Activated CD4-positive, alpha-beta T cell treated with anti-CD3 and anti-CD28 coated beads for 4 hours (primary cell): ENCODE measurements at regions not wholly inside any gene's neighbourhood (a gene's known extent, or its start where the extent isn't known, plus 50 kb on each side); places are given as distances from the start of the nearest gene placed in this dataset.

ENCODE experiments used
- DNase-seq, 2 donors: peaks; one replicate each; pipeline ENCODE4 v3.0.0-alpha.2; 2020

DNA sequence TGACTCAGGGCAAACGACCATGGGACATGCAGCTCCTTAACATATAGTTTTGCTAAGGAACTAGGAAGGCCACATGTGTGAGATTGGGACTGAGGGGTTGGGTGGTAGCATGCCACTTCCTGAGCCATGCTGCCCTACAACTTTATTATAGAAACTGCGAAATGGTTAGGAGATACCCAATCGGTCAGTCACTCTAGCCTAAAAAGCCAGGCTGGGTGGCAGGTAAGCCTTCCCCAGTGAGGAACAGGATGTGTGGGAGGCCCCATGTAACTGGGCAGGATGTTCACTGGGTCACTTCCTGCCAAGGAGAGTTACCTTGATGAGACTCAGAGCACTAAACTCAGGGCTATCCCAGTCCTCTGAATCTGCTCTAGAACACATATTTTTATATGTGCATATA, 123.5 kb downstream of the MAP3K7 start:
- peak in 1 of 2 donors; percentile 47 for DNase-seq

DNA sequence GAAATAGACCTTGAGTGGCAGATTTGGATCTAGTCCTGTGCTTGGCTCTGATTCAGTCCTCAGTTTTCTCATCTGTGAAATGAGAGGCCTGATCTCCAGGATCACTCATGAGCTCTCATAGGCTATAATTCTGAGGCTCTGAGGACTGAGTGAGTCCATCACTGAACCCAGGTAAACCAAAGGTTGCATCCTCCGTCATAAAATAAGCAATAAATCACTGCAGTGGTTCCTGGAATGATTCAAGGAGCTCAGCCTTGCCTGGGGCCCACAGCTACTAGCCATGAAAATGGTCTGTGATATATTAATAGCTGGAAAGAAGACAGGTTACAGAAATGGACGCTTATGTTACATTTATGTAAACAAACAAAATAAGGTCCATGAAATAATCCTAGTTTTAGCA, 124.8 kb downstream of the MAP3K7 start:
- DNase-seq, result no peak

DNA sequence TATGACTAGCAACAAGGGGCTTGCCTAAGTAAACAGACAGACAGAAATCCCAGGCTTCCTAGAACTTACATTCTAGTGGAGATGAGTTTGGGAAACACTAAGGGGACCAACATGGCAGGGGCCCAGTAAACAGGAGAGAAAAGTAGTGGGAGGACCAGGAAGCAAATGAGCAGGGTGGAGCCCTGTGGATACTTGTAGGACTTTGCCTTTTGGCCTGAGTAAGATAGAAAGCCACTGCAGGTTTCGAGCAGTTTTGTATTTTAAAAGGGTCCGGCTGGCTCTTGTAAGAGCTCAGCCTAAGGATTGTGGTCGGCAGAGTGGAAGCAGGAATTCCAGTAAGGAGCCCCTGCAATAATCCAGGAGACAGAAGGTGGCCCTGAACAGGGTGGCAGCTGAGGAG, 125.5 kb downstream of the MAP3K7 start:
- DNase-seq, result no peak

DNA sequence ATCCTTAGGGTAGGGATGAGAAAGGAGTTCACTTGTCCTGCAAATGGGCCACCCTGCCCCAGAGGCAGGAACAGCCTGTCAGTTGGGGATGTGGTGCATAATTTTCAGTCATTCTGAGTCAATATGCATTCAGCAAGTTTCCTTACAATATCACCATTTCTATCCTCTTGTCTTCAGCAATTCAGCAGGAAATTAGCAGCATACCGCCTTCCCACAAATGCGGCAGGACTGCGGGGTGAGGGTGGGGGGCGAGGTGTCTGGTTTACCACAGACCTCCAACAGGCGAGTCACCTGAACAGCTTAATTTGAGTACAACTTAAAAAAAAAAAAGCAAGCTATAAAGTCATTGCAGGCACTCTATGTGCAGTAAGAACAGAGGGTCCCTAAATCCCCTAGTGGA, 126.8 kb downstream of the MAP3K7 start:
- DNase-seq, result peak in 1 of 2 donors; percentile 29

DNA sequence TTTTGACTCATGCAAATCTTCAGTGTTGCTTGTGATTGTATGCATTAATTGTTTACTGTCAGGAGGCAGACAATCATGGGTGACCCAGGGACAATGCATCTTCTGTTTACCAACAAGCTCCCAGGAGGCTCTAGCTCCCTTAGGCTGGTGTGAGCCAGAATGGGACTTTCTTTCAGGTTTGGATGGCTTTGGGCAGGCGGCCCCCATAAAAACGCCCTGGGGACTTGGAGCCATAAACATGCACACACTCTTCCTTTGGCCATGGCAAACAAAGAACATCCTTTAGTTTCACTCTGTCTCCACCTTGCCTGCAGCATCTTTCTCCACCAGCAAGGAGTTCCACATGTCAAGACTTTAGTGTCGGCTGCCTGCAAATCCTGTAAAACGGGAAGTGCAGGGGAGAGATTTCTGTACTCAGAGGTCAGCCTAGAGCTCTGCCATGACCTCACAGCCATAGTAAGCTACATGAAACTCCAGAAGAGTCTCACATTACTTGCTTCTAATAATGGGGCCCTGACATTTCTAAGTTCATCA, 127.6 kb downstream of the MAP3K7 start:
- DNase-seq, result no peak

DNA sequence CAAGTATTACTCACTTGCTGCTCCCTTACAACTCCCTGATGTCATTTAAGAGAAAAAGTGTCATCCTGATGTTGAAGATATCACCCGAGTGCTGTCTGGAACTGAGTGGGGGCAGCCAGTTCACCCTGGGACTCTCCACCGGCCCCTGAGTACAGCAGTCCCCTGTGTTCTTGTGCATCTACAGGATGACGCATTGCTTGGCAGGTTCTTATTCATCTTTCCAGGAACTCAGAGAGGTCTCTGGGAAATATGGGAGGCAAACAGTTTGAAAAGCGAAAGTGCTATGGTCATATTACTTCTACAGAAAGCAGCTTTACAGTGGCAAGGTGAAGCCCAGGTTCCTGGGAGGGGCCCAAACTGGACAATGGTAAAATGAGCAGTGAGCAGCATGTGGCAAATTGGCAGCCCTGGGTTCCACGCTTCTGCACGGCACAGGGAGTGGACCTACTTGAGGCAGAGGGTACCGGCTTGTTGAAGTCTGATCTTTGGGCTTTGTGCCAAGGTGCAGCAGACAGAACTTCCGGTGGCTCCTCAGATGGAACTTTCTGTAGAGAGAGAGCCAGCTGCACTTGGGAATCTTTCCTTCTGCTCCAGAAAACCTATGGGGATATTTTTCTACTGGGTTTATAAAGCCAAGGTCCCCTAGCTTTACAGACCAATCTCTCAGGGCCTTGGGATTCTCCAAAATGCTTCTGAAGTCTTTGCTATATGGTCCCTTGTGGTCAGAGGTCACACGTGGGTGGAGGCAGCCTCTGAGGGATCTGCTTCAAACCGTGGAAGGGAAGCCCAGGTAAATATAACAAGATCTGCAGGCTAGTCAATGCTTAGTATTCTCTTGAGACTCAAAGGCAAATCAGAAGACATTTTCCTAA, 128.3 kb downstream of the MAP3K7 start:
- peak; percentile 81 to 90 for DNase-seq

DNA sequence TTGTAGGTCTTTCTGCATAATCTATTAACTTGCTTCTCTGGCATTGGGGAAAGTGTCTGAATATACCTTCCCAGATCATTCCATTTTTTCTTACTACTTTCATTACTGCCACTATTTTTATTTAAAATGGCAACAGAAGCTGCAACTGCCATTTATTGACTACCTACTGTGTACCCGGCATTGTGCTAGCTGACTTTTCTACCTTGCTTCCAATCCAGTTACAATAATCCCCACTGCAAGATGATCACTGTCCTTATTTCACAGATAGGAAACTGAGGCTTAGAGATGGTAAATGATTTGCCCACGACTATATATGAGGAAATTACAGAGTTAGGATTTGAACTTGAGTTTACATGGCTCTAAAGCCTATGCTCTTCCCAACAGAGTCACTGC, 129.0 kb downstream of the MAP3K7 start:
- DNase-seq, result no peak

DNA sequence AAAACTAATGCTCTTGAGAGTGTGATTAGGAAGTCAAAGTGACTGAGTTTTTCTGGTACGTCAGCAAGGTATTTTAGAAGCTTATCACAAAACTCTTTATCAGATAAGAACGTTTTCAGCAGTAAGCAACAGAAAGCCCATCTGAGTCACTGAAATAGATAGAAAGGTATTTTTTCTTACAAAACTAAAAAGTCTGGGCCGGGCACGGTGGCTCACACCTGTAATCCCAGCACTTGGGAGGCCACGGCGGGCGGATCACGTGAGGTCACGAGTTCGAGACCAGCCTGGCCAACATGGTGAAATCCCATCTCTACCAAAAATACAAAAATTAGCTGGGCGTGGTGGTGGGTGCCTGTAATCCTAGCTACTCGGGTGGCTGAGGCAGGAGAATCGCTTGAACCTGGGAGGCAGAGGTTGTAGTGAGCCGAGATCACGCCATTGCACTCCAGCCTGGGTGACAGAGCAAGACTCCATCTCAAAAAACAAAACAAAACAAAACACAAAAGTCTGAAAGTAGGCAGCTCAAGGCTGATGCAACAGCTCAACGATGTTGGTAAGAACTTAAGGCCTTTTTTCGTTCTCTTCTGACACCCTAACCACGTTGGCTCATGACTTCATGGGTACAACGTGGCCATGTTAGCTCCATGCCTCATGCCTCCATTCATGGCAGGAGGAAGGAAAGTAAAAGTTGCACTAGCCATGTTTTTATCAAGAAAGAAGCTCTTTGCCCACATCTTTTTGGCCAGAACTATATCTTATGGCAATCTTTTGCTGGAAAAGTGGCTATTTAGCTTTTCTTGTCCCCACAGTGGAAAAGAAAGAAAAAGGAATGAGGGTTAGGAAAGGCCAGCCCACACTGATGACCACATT, 129.6 kb downstream of the MAP3K7 start:
- peak in 1 of 2 donors; percentile 44 for DNase-seq

DNA sequence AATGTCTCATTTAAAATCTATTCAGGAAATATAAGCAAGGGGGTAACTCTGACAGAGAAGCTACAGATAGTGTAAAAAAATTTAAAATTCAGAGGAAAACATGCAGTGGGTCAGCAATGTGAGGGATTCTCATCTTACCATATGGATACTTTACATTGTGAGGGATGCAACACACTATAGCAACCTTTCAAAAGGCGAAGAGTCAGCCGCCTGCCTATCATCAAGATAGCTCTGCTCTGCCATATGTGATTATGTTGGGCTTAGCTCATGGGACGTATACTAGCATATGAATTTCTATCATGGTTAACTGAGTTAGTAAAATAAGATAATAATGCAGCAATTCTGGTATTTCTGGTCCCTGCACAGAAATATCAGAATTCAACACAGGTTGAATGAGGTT, 130.9 kb downstream of the MAP3K7 start:
- no peak for DNase-seq

DNA sequence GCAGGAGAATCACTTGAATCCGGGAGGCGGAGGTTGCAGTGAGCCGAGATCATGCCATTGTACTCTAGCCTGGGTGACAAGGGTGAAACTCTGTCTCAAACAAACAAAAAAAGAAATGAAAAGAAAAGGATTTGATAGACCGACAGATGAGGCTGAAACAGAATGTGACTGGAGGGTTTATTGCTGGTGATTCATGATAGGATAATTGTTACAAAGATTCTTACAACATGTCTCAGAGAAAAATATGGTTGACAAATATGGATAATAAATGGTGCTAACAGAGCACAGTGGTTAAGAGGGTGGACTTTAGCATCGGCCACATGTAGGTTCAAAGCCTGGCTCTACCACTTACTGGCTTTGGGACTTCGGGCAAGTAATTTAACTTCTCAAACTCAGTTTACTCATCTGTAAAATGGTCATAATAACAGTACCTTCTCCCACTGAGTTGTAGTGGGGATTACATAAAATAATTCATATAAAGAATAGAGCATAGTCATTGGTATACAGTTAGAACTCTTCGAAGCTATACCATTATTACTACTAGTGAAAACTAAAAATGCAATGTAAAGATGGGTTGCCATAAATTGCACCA, 131.9 kb downstream of the MAP3K7 start:
- no peak for DNase-seq

DNA sequence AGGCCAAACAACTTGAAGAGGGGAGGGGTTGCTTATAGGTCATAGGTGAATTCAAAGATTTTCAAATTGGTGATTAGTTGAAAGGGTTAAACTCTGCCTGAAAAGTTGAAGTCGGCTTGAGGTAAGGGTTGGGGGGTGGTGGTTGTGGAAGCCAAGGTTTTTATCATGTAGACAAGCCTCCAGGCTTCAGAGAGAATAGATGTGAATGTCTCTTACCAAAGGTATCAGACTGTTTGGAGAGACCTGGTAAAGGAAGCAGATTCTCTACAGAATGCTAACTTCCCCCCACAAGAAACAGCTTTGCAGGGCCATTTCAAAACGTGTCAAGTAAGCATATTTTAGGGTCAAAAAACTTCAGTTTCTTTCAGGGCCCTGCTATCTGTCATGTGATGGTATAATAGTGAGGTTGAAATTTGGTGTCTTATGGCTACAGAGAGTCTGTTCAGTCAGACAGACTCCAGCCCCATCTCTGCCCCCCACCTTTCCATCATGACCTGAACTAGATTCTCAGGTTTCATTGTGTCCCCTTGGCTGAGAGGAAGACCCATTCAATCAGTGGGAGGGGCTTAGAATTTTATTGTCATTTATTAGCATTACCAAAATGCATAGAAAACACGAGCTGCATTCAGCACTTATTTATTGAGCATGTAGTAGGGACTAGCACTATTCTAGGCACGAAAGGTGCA, 136.5 kb downstream of the MAP3K7 start:
- no peak for DNase-seq

DNA sequence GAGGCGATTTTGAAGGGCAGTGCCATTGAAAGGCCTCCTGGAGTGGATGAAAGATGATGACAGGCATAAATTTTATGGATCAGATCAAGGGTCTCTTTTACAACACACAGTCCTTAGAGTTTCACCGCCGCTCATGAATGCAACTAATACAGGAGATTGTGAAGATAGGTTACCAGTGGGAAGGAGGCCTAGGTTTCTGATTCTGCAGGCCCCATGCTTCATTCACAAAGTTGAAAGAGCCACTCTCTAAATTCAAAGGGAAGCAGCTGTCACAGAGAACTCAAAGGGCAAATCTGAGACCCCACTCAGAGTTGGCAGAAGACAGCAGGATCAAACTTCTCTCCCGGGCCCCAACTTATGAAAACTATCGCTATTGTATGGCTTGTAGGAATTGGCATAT, 137.6 kb downstream of the MAP3K7 start:
- no peak for DNase-seq

DNA sequence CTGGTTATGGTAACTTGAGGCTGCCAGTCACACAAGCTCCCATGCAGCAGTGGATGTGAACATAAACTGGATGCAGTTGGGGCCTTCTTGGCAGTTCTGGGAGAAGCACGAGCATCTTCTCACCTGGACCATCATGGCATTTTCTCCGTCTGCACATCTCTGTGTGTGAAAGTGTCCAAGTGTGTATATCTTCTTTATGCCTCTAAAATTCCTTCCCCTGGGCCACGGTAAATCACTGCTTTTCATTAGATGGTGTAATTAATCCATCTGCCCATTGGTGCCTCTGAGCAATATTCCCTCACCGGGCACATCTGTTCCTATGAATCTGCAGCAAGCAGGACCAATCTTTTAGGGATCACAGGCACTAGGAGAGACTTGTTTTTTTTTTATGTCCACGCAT, 138.0 kb downstream of the MAP3K7 start:
- no peak for DNase-seq

DNA sequence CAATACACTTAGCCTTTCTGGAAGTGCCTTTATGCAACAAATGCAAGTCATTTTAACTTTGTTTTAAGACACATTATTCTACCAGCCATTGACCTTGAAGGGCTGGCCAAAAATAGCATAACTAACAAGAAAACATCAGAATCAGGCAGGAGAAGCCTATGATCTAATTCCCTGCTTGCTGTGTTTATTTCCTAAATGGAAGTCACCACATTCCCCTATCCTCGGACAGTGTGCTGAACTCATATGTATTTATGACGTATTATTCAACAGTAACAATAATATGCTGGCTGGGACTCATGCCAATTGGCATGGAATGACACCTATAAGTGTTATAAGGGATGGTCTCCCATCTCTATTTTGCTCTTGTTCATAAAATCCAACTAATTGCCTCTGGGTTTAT, 140.7 kb downstream of the MAP3K7 start:
- DNase-seq, result no peak

DNA sequence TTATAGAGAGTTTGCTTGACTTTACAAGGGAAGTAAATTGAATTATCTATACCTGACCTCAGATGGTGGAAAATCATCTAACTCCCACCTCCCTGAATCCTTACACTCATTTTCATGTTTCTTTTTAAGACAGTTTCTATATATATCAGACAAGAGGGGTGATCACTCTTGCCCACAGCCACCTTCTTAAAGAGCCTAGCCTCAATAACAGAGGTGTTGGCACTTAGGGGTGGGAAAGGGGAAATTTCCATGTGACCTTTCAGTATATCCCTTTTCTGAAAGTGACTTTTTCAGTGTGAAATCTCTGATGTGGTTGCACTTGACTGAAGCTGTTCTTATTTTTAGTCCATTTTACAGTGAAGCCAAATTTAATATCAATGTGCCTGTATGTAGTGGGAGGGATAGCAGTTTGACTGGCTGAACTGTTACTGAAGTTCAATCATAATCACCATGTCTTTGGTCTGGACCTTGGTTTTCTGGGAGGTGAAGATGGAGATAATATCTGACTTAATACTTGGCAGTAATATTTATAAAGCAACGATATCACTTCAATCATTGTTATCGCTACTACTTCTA, 141.3 kb downstream of the MAP3K7 start:
- DNase-seq, result no peak

DNA sequence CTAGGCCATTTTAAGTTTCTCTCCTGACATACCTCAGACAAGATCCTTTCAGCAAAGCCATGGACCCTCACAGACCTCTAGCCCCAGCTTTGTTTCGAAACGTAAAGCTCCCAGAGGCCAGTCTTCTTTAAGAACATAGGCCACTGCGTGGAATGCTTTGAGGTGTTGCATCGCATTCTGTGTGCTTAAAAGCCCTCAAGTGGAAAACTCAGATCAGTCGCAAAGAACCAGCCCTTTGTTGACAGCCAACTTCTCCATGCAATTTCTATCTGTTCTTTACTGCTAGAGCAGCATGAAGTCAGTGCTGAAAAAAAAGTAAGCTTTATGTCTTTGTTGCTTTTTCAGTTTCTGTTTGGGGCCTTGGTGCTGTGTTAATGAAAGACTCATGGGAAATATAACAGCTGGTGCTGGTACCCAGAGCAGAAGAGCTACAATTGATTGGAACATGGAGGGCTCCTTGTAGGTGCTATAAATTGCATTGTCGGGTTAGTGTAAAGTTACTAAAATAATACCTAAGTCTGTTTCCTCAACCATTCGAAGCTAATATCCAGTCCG, 142.6 kb downstream of the MAP3K7 start:
- DNase-seq, result no peak

DNA sequence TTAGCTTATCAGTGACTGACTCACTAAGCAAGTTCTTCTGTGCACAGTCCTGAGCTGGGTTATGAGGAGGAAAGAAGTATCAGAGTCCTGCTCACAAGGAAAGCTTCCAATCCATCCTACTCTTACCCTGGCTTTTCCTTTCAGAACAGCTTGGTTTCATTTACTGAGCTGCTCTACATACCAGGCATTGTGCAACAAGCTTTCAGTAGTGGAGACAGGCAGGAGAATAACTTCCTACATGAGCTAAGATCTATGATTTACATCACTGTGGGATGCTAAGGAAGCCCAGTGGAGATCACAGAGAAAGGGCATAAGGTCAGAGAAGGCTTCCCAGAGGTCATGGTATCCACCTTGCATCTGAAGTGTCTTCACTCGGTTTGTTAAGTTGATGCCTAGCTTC, 144.5 kb downstream of the MAP3K7 start:
- DNase-seq, result no peak

DNA sequence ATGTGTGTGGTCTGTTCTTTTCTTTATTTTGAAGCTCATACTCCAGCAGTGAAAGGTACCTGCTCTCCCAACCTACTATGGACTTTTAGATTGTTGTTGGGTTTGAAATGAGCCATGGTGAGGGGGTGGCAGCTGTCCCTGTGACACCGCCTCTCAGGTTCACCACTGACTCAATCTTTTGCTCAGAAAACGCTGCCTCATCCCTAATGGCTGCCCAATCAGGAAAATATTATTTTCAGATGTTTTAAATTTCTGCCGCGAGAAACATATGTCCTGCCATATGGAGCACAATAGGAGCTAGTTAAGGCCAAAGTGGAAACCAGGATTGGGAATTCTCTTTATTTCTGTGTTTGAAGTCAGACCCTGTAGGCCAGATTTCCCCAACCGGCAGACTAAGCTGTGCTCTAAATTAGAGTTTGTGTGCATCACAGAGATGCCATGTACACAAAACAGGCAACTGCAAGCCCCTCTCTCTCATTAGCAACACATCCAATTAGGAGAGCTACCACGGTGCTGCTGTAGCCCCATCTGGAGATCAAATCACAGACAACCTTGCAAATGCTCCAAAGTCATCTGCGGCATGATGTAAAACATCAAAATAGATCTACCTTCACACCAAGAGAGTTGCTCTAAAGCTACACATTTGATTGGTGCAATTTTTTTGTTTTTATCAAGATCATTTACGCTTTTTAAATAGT, 144.1 kb upstream of the BACH2 start:
- no peak for DNase-seq

DNA sequence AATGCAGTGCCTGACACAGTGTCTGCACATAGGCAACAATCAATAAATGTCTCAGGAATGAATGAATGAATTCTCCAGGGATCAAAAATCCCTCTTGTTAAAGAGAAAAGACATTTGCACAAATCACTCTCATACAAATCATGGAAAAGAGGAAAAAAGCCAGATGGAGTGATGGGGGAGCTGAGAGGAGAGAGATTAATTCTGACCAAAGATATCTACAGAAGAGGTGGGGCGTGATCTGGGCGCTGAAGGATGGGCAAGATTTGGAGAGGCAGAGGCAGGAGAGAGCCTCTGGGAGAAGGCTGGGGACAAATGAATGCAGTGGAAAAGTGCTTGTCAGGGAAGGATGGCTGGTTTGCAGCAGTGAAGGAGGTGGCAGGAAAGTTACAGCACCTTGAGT, 142.9 kb upstream of the BACH2 start:
- no peak for DNase-seq

DNA sequence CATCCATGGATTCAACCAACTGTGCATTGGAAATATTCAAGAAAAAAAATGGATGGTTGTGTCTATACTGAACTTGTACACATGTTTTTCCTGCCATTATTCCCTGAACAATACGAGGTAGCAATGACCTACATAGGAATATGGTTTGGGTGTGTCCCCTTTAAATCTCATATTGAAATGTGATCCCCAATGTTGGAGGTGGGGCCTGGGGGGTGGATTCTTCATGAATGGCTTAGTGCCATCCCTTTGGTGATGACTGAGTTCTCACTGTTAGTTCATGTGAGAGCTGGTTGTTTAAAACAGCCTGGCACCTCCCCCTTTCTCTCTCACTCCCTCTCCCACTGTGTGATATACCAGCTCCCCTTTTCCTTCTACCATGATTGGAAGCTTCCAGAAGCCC, 139.8 kb upstream of the BACH2 start:
- no peak for DNase-seq

DNA sequence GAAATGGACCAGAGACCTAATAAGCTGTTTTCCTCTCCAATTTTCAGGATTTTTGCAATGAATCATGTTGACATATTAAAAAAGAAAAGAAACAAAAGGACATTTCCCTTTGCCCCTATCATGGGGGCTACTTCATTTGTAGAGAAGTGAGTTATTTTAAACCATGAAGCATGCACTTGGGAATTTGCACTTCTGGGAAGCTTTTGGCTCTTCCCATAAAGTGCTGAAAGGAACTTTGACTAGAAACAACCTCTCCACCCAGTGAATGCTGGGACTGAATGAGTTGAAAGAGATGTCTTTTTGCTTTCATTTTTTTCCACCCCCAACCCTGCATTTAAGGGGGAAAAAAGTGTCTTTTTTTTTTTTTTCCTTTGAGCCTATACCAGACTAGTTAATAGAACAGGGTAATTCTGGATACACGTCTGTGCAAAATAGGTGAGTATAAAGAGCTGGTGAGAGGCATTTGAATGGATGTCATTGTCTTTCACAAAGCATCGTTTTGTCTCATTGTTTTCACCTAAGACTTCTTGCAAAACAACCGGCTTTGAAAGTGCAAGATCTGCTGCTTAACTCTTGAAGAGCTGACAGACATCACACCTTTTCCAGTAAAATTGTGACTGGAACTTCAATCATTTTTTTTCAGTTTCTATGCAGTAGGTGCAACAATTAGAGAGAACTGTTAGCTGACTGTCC, 138.7 kb upstream of the BACH2 start:
- DNase-seq, result no peak
